ENCODE measurements at regions not wholly inside any gene's neighbourhood (a gene's known extent, or its start where the extent isn't known, plus 50 kb on each side); places are given as distances from the start of the nearest gene placed in this dataset.
"Not testable (repeated sequence)": the region's sequence is repeated elsewhere in the genome, so short reads cannot be mapped to it uniquely, and the experiment has no call there.

DNA sequence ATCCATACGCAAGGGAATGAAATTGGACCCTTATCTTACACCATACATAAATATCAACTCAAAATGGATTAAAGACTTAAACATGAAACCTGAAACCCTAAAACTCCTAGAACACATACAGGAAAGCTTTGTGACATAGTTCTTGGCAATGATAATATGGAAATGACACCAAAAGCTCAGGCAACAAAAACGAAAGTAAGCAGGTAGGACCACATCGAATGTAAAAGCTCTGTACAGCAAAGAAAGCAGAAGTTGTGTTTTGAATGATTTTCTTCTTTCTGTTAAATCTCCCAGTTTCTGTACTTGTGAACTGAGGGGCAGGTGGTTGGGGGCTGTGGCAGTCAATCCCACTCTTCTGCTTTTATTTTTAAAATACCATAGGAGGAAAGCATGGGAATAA is 368.4 kb upstream of the PODXL start:
- ATAC-seq = no peak
- no peak for DNase-seq
- H3K27ac Mint-ChIP-seq = no peak overlapping the region
- peak overlapping the region; percentile 52 for H3K4me3 Mint-ChIP-seq
- ChIA-PET CTCF (no interaction called here), POLR2A (no interaction called here)
- peaks cover 3% of the 10 kb centered on the region for H3K27me3 Mint-ChIP-seq (ENCODE audit: low read depth)
- H3K36me3 Mint-ChIP-seq (ENCODE audit: low read depth) = no peaks in the 10 kb centered on the region
- H3K4me1 Mint-ChIP-seq (ENCODE audit: low read depth) = no peaks in the 10 kb centered on the region
- no peaks in the 10 kb centered on the region for H3K9me3 Mint-ChIP-seq (ENCODE audit: insufficient read depth)

GRCh38 chr7:131922948-131923347 is 366.5 kb upstream of the PODXL start:
- ATAC-seq; DNase-seq; H3K27ac Mint-ChIP-seq; H3K36me3 Mint-ChIP-seq (ENCODE audit: low read depth); H3K27me3 Mint-ChIP-seq (ENCODE audit: low read depth); H3K4me1 Mint-ChIP-seq (ENCODE audit: low read depth); H3K4me3 Mint-ChIP-seq; POLR2A ChIA-PET; H3K9me3 Mint-ChIP-seq (ENCODE audit: insufficient read depth): not testable (repeated sequence)
- CTCF ChIA-PET = interaction anchor here (0.6 kb wide), 1 partner anchor 1212 kb away, joined by 3 read pairs; no protein-coding TSS in a partner anchor

DNA sequence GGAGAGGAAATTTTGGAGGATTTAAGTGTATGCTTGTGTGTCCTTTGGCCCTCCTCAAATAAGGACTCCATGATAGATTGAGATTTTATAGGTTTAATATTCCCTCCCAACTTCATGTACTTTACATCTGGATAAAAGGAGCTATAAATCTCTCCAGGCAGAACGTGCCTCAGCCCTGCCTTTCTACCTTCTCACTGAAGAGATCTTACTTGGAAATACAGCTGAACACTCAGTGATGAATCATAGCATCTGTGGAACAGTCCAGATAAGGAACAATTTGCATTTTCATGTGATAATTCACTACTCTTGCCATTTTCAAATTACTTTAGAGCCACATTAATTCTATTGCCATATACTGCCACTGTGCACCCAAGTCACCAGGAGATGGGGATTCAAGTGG is 364.6 kb upstream of the PODXL start:
- no peak for ATAC-seq
- H3K27ac Mint-ChIP-seq = no peak overlapping the region
- H3K4me3 Mint-ChIP-seq = no peak overlapping the region
- ChIA-PET CTCF (interaction anchor here (0.6 kb wide), 1 partner anchor 61 kb away, joined by 4 read pairs; no protein-coding TSS in a partner anchor), POLR2A (no interaction called here)
- peaks cover 3% of the 10 kb centered on the region for H3K27me3 Mint-ChIP-seq (ENCODE audit: low read depth)
- no peaks in the 10 kb centered on the region for H3K36me3 Mint-ChIP-seq (ENCODE audit: low read depth)
- no peak for DNase-seq
- H3K4me1 Mint-ChIP-seq (ENCODE audit: low read depth) = no peaks in the 10 kb centered on the region
- no peaks in the 10 kb centered on the region for H3K9me3 Mint-ChIP-seq (ENCODE audit: insufficient read depth)

GRCh38 chr7:131919920-131920709 is 363.7 kb upstream of the PODXL start:
- H3K4me1 Mint-ChIP-seq (ENCODE audit: low read depth) = no peaks in the 10 kb centered on the region
- no peak for DNase-seq
- H3K9me3 Mint-ChIP-seq (ENCODE audit: insufficient read depth) = no peaks in the 10 kb centered on the region
- CTCF ChIA-PET = no interaction called here
- H3K4me3 Mint-ChIP-seq = no peak overlapping the region
- POLR2A ChIA-PET = no interaction called here
- ATAC-seq = no peak
- H3K27ac Mint-ChIP-seq = no peak overlapping the region
- no peaks in the 10 kb centered on the region for H3K27me3 Mint-ChIP-seq (ENCODE audit: low read depth)
- H3K36me3 Mint-ChIP-seq (ENCODE audit: low read depth) = no peaks in the 10 kb centered on the region

- H3K36me3 Mint-ChIP-seq (ENCODE audit: low read depth) = no peaks in the 10 kb centered on the region
- no peaks in the 10 kb centered on the region for H3K9me3 Mint-ChIP-seq (ENCODE audit: insufficient read depth)
- no peak overlapping the region for H3K4me3 Mint-ChIP-seq
- H3K27me3 Mint-ChIP-seq (ENCODE audit: low read depth) = peaks cover 24% of the 10 kb centered on the region
- no peaks in the 10 kb centered on the region for H3K4me1 Mint-ChIP-seq (ENCODE audit: low read depth)
- ATAC-seq (no peak), DNase-seq (no peak)
- CTCF ChIA-PET = no interaction called here
- H3K27ac Mint-ChIP-seq = no peak overlapping the region
- POLR2A ChIA-PET = no interaction called here
These were observed 354.7 kb upstream of the PODXL start for GRCh38 chr7:131911112-131911511.

GRCh38 chr7:131909151-131909768 is 352.8 kb upstream of the PODXL start:
- H3K9me3 Mint-ChIP-seq (ENCODE audit: insufficient read depth) = no peaks in the 10 kb centered on the region
- H3K4me1 Mint-ChIP-seq (ENCODE audit: low read depth) = no peaks in the 10 kb centered on the region
- ATAC-seq (no peak), DNase-seq (no peak)
- POLR2A ChIA-PET = no interaction called here
- no peak overlapping the region for H3K27ac Mint-ChIP-seq
- CTCF ChIA-PET = no interaction called here
- H3K27me3 Mint-ChIP-seq (ENCODE audit: low read depth) = peaks cover 24% of the 10 kb centered on the region
- H3K4me3 Mint-ChIP-seq = no peak overlapping the region
- H3K36me3 Mint-ChIP-seq (ENCODE audit: low read depth) = no peaks in the 10 kb centered on the region

DNA sequence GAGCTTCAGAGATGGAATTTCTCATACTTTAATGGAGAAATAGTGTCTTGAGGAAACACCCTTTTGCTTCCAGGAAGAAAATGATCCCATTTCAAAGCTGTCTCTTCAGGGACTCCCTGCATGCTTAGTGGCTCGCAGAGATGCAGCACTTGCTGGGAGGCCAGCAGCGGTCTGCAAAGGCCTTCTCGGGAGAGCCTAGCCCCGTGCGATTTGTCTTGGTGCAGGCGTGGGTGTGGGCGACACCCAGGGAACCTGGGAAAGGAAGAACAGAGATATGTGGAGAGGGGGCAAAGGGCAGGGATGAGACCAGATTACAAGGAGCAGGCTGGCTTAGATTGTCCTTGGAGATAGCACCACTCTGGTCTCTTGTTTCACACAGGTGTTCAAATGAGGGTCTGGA is 352.3 kb upstream of the PODXL start:
- CTCF ChIA-PET = no interaction called here
- POLR2A ChIA-PET = no interaction called here
- peaks cover 24% of the 10 kb centered on the region for H3K27me3 Mint-ChIP-seq (ENCODE audit: low read depth)

DNA sequence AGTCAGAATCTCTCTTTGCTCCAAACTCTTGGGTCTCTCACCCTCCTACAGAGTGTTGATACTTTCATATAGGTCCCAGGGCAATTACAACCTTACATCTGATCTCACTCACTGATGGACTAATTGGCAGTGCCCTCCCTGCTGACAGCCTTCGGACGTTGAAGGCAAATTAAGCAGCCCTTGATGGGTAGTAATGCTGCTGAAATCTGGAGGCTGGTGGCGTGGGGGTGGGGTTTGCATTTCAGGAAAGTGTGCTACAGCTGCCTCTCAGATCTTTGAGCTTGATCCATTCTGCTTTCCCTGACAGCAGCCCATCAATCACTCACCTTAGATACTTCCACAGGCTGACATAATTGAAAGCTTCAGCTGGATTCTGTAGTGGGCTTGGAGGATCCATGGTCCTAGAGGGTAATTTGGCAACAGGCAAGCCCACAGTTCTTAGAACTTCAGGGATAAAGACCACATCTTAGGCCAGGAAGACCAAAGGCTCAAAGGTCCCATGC is 349.1 kb upstream of the PODXL start:
- H3K27ac Mint-ChIP-seq = no peak overlapping the region
- POLR2A ChIA-PET = no interaction called here
- no peaks in the 10 kb centered on the region for H3K4me1 Mint-ChIP-seq (ENCODE audit: low read depth)
- DNase-seq (no peak), ATAC-seq (no peak)
- H3K36me3 Mint-ChIP-seq (ENCODE audit: low read depth) = no peaks in the 10 kb centered on the region
- no peak overlapping the region for H3K4me3 Mint-ChIP-seq
- H3K9me3 Mint-ChIP-seq (ENCODE audit: insufficient read depth) = no peaks in the 10 kb centered on the region
- CTCF ChIA-PET = no interaction called here
- H3K27me3 Mint-ChIP-seq (ENCODE audit: low read depth) = peaks cover 21% of the 10 kb centered on the region

More for the DNA sequence above, 352.3 kb upstream of the PODXL start:
- Mint-ChIP-seq H3K4me1 (ENCODE audit: low read depth) (no peaks in the 10 kb centered on the region), H3K27ac (no peak overlapping the region), H3K9me3 (ENCODE audit: insufficient read depth) (no peaks in the 10 kb centered on the region), H3K36me3 (ENCODE audit: low read depth) (no peaks in the 10 kb centered on the region), H3K4me3 (no peak overlapping the region)
- DNase-seq = no peak
- no peak for ATAC-seq

GRCh38 chr7:131904760-131905327 is 348.4 kb upstream of the PODXL start:
- H3K36me3 Mint-ChIP-seq (ENCODE audit: low read depth) = no peaks in the 10 kb centered on the region
- no peak for ATAC-seq
- no peaks in the 10 kb centered on the region for H3K9me3 Mint-ChIP-seq (ENCODE audit: insufficient read depth)
- H3K4me3 Mint-ChIP-seq = no peak overlapping the region
- H3K27me3 Mint-ChIP-seq (ENCODE audit: low read depth) = peaks cover 15% of the 10 kb centered on the region
- ChIA-PET CTCF (no interaction called here), POLR2A (no interaction called here)
- no peak overlapping the region for H3K27ac Mint-ChIP-seq
- no peaks in the 10 kb centered on the region for H3K4me1 Mint-ChIP-seq (ENCODE audit: low read depth)
- DNase-seq = no peak

DNA sequence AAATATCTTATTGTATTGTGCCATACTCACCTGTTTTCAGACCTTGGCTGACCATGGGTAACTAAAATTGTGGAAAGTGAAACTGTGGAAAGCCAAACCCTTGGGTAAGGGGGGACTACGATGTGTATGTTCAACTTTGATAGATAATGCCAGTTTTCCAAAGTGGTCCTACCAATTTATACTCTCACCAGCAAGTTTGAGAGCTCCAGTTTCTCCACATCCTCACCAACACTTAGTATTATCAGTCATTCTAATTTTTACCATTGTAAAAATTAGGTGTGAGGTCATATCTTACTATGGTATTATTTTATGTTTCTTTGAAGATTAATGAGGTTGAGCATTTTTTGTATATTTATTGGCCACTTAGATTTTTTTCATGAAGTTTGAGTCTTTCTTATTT is 346.9 kb upstream of the PODXL start:
- no peak overlapping the region for H3K27ac Mint-ChIP-seq
- CTCF ChIA-PET = no interaction called here
- no peak overlapping the region for H3K4me3 Mint-ChIP-seq
- no peaks in the 10 kb centered on the region for H3K9me3 Mint-ChIP-seq (ENCODE audit: insufficient read depth)
- peaks cover 7% of the 10 kb centered on the region for H3K4me1 Mint-ChIP-seq (ENCODE audit: low read depth)
- H3K27me3 Mint-ChIP-seq (ENCODE audit: low read depth) = peaks cover 6% of the 10 kb centered on the region
- POLR2A ChIA-PET = no interaction called here
- no peak for ATAC-seq
- H3K36me3 Mint-ChIP-seq (ENCODE audit: low read depth) = no peaks in the 10 kb centered on the region
- DNase-seq = no peak

DNA sequence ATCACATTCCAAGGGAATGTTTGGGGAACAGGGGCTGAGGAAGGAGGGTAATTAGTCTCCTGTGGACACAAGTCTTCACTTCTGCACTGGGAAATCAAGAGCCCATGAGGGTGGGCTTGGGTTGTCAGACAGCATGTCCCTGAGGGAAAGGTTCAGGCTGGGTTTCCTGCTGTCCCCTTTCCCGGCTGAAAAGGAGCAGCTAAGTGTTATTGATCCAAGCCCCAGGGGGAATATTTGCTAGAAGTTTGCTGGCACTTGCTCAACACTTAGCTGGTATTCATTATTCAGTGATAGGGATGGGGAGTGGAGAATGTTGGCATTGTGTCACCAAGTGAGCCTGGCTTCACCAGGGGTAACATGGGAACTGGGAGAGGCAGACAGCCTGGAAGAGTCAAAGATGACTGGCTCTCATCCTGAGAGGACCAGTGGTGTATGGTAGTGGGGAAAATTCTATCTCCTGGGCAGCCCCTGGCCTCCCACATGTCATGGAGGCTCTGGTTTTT is 344.4 kb upstream of the PODXL start:
- POLR2A ChIA-PET = no interaction called here
- no peaks in the 10 kb centered on the region for H3K27me3 Mint-ChIP-seq (ENCODE audit: low read depth)
- DNase-seq = no peak
- CTCF ChIA-PET = no interaction called here
- peaks cover 11% of the 10 kb centered on the region for H3K4me1 Mint-ChIP-seq (ENCODE audit: low read depth)
- no peak for ATAC-seq
- no peaks in the 10 kb centered on the region for H3K9me3 Mint-ChIP-seq (ENCODE audit: insufficient read depth)
- no peaks in the 10 kb centered on the region for H3K36me3 Mint-ChIP-seq (ENCODE audit: low read depth)
- no peak overlapping the region for H3K4me3 Mint-ChIP-seq
- no peak overlapping the region for H3K27ac Mint-ChIP-seq

- ChIA-PET CTCF (no interaction called here), POLR2A (no interaction called here)
- Mint-ChIP-seq H3K27me3 (ENCODE audit: low read depth) (no peaks in the 10 kb centered on the region), H3K36me3 (ENCODE audit: low read depth) (no peaks in the 10 kb centered on the region), H3K4me1 (ENCODE audit: low read depth) (peaks cover 11% of the 10 kb centered on the region), H3K27ac (no peak overlapping the region), H3K4me3 (no peak overlapping the region), H3K9me3 (ENCODE audit: insufficient read depth) (no peaks in the 10 kb centered on the region)
- no peak for ATAC-seq
- no peak for DNase-seq
These were observed 343.0 kb upstream of the PODXL start for GRCh38 chr7:131899271-131900030.
